Stimulated activated CD8-positive, alpha-beta memory T cell treated with anti-CD3 and anti-CD28 coated beads, Interleukin-4, amount 100 ng/mL, for 1 hour (primary cell): ENCODE measurements at regions not wholly inside any gene's neighbourhood (a gene's known extent, or its start where the extent isn't known, plus 50 kb on each side); places are given as distances from the start of the nearest gene placed in this dataset.
"Not testable (repeated sequence)": the region's sequence is repeated elsewhere in the genome, so short reads cannot be mapped to it uniquely, and the experiment has no call there.

Experiments used
- DNase-seq, 2 donors: peaks; one replicate each; pipeline ENCODE4 v3.0.0-alpha.2; 2020; ENCODE audit warnings: low read depth in 2 of 2, low spot score in 1 of 2

GRCh38 chr4:138860357-138860756 is 155.2 kb upstream of the NOCT start:
- not testable (repeated sequence) for DNase-seq

DNA sequence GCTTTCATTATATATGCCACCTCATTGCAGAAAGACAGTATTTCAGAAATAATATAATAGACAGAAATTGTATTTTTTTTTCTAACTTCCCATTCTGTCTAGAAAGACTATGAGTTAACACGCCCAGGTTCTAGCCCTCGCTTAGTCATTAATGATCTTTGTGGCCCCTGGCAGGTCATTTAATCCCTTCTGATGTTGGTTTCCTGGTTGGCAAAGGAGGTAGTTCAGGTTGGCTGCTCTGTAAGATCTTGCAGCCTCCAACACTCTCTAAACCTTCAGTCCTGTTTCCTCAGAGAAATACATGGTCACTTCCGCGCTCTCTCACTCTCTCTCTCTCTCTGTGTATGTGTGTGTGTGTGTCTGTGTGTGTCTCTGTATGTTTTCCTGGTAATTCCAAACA is 156.3 kb upstream of the NOCT start:
- no peak for DNase-seq

GRCh38 chr4:138858419-138858818 is 157.2 kb upstream of the NOCT start:
- no peak for DNase-seq

DNA sequence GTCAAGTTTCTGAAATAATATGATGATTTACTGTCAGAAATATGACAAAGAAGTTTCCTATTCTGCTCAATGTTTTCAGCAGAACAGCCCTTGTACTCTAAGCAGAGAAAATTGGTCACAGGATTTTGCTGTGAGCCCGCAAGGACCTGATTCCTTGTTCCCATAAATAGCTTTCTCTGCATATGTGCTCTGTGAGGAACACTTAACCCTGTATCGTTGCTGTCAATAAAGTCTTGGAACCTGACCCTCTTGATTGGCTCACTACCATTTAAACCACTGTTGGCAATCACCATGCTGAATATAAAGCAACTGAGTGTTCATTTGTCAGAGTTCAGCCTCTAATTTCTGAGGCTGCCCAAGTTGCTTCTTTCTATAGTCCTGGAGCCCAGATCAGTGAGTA is 158.2 kb upstream of the NOCT start:
- no peak for DNase-seq

- no peak for DNase-seq
Measured at GRCh38 chr4:138852681-138853080, 162.9 kb upstream of the NOCT start.

DNA sequence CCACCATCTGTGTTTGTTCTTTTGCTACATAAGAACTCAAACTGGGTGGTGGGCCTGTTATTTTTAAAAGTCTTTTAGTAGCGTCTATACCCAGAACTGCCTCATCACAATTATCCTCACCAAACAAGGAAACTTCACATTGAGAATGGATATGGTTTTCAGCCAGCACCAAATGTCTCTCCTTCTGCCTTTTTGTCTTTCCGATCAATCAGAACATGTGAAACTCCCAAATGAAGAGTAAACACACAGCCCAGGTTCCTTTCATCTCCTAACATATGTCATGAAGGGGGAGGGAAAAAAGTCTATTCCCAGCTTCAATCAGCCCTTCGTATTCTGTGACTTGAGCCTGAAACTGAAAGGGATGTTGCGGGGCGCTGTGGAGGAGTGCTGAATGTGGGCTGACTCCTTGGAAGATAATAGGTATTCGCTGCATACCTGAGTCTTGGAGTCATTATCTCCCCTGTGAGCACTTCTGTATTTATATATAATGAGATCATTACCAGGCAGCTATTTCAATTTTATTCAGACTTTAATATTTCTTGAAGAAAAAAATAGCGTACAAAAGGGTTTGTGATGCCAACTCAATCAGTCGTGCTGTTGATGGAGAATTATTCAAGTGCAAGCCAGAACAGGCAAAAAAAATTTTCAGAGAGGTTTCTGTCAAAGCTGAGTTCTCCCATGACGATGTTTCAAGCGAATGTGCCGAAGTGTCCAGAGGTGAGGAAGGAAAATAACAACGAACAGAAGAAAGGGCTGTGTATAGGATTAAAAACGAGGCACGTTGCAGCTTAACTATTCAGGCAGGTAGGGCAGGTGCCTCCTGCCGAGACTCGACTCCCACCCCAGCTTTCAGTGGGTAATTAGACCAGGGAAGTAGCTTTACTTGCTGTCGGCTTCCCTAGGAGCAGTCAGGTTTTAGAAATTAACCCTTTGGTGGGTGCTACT is 163.9 kb upstream of the NOCT start:
- DNase-seq: no peak

DNA sequence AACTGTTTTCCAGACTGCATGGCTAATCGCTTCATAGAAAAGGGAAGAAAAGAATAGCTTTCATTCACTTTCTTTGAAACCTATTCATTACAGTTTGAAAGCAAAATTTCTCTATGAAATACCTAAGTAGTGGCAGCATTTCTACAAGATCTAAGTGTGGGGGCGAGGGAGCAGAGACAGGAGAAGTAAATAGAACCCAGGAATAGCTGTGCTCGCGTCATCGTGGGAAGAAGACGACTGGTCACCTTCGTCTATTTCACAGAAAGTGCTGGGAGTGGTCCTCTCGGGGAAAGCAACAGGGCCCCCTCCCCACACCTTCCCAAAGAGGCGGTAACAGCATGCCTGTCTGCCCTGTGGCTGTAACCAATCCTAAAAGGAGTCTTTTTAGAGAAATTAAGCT is 169.9 kb upstream of the NOCT start:
- no peak for DNase-seq

DNA sequence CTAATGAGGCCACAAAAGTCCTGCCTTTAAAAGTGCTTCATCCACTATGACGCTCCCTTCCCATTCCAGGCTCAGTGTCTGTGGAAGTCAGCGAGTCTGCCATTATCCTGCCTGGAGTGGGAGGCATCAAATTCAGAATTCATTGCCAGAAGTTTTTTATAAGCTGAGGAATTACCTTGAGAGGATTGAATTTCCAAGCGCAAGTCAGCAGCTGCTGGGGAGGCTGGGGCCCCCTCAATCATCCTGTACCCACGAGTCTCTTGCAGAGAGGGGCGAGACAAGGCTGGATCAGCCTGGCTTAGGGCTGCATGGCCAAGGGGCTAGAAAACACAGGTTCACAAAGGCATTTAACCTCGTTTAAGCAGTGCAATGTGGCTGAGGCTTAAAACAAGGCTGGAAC is 170.5 kb upstream of the NOCT start:
- DNase-seq: no peak

GRCh38 chr4:138843616-138844015 is 172.0 kb upstream of the NOCT start:
- DNase-seq: no peak

GRCh38 chr4:138841343-138841742 is 174.2 kb upstream of the NOCT start:
- DNase-seq: no peak

DNA sequence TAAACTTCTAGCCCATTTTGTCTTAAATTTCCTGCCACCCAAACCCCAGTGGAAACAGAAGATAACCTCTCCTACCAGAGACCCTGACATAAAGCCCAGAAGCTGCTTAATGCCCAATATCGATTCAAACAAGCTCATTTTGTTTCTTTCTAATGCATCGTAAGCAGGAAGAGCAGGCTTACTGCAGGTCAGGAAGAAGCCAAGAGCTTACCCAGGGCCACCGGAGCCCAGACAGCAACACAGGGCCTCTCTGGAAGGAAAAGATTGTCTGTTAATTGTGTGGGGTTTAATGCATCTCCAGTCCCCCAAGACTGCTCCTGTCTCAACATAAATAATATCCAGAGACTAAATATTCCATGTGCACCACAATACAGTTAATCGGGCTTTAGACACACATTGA is 177.3 kb upstream of the NOCT start:
- no peak for DNase-seq

GRCh38 chr4:138835832-138836533 is 179.6 kb upstream of the NOCT start:
- DNase-seq: no peak

- no peak for DNase-seq
Measured at GRCh38 chr4:138833974-138834373, 181.6 kb upstream of the NOCT start.

DNA sequence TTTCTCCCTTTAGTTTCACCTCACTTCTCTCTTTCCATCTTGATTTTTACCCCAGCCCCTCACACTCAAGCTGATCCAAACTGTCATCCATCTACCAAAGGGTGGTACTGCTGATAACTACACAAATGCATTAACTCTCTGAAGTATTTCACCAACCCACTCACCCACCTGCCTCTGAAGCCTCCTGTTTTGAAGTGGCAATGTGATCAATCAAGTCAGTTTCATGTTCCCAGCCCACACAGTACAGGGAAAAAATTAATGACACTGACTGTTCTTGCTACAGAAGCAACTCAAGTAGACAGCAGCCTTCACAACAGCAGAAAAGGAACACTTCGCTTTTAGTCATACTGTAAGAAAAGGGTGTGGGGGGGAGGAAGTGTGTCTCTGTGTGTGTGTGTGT is 183.0 kb upstream of the NOCT start:
- no peak for DNase-seq

DNA sequence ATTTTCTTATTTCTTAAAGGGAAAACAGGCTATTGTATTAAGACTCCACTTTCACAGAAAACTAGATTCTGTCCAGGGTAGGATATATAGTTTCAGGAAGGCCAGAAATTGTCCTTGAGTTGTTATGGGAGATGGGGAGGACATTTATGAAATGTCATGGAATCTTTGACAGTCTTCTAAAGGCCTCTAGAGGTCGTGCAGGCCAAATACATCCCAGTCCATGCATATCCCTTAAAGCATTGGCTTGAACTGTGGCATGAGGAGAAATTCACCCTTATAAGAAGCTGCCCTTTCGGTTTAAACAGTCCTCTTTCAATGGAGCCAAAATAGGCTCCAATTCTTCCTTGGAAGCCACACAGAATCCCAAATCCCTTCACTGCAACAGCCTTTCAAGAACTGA is 183.6 kb upstream of the NOCT start:
- no peak for DNase-seq

GRCh38 chr4:138828926-138829325 is 186.7 kb upstream of the NOCT start:
- no peak for DNase-seq

- no peak for DNase-seq
Measured at GRCh38 chr4:138826754-138827153, 188.8 kb upstream of the NOCT start.

- DNase-seq: no peak
Measured at GRCh38 chr4:138826322-138826721, 189.3 kb upstream of the NOCT start.

GRCh38 chr4:138821331-138821730 is 194.2 kb upstream of the NOCT start:
- DNase-seq: no peak

DNA sequence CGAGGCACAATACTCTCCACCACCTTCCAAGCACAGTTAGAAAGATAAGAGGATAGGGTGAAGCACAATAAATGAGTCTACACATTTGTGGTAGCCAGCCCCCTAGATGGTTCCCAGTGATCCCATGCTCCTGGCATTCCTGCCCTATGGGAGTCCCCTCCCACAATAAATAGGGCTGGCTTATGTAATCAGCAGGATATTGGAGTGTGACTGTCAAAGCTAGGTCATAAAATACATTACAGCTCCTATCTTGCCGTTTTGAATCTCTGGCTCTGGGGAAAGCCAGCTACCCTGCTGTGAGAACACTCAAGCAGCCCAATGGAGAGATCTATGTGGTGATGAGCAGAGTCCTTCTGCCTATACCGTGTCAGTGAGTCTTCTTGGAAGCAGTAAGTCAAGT is 198.7 kb upstream of the NOCT start:
- no peak for DNase-seq

GRCh38 chr4:138815811-138816210 is 199.8 kb upstream of the NOCT start:
- no peak for DNase-seq

DNA sequence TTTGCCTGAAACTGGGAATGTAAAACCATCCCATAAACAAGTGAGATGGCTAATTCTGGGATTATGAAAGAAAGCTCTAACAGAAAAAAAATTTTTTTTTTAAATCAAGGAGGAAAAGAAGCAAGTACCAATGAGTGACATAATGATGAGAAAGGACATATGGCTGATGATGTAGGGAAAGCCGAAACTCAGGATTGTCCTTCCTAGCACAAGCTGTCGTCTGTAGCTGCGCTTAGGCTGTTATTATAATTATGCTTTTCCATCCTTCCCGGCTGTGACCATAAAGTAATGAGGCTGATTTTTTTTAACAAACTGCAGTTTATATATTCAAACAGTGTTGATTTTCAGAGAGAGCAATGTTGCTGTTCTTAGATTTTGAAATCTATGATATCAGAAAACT is 209.8 kb upstream of the NOCT start:
- no peak for DNase-seq

DNA sequence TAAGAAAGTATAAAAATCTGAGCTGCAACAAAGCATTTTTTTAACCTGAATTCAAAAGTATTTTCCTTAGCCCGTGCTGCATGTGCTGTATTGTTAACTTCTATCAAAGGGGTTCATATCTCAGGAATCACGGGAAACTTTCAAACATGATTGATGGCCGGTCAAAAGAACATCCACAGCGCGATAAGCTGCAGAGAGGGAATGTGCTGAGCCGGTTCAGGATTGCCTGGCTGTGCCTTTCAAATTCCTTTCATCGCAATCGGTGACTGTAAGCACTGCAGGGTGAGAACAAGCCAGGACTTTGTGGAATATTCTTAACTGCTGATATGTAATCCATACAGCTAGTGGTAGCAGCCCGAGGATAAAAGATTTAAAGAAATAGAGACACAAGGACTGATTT is 210.9 kb upstream of the NOCT start:
- no peak for DNase-seq
